Mesenchymal stem cell (in vitro differentiated cells and primary cell): ENCODE measurements at regions not wholly inside any gene's neighbourhood (a gene's known extent, or its start where the extent isn't known, plus 50 kb on each side); places are given as distances from the start of the nearest gene placed in this dataset.

Experiments
- DNase-seq: peaks from one replicate; pipeline ENCODE4 v3.0.0-alpha.2; 2013
- H2AFZ ChIP-seq: one replicate; pipeline ENCODE4 v1.6.1; 2013; ENCODE audit warnings: low read depth, mild to moderate bottlenecking, control low read depth, inconsistent platforms, low read length, moderate library complexity
- H2AK5ac ChIP-seq: 2 replicates; pipeline ENCODE4 v1.6.1; 2013; ENCODE audit warnings: low read length, moderate library complexity, mild to moderate bottlenecking, inconsistent platforms; ENCODE audit not compliant: severe bottlenecking
- H2BK120ac ChIP-seq: one replicate; pipeline ENCODE4 v1.6.1; 2013; ENCODE audit warnings: low read depth, mild to moderate bottlenecking, inconsistent platforms, low read length, moderate library complexity
- H2BK12ac ChIP-seq, 2 experiments: one replicate each; pipeline ENCODE4 v1.6.1; 2013; ENCODE audit warnings: inconsistent platforms in 2 of 2, low read length in 2 of 2, mild to moderate bottlenecking in 2 of 2, moderate library complexity in 2 of 2, control low read depth in 1 of 2
- H2BK15ac ChIP-seq: one replicate; pipeline ENCODE4 v1.6.1; 2013; ENCODE audit warnings: mild to moderate bottlenecking, low read depth, inconsistent platforms; ENCODE audit not compliant: poor library complexity, severe bottlenecking
- H2BK5ac ChIP-seq: 2 replicates; pipeline ENCODE4 v1.6.1; 2013; ENCODE audit warnings: low read depth, mild to moderate bottlenecking, low read length, control low read depth, inconsistent platforms; ENCODE audit not compliant: poor library complexity, severe bottlenecking
- H3K14ac ChIP-seq, 2 experiments: one replicate each; pipeline ENCODE4 v1.6.1; 2013; ENCODE audit warnings: inconsistent platforms in 2 of 2, low read length in 2 of 2, control low read depth in 1 of 2, mild to moderate bottlenecking in 1 of 2, moderate library complexity in 1 of 2
- H3K18ac ChIP-seq, 2 experiments: one replicate each; pipeline ENCODE4 v1.6.1; 2013; ENCODE audit warnings: inconsistent platforms in 2 of 2, low read length in 2 of 2, control low read depth in 1 of 2, low read depth in 1 of 2, mild to moderate bottlenecking in 1 of 2
- H3K23ac ChIP-seq, 2 experiments: one replicate each; pipeline ENCODE4 v1.6.1; 2013; ENCODE audit warnings: inconsistent platforms in 2 of 2, low read length in 2 of 2, mild to moderate bottlenecking in 2 of 2, moderate library complexity in 2 of 2, control low read depth in 1 of 2
- H3K27ac ChIP-seq: 2 replicates; pipeline ENCODE4 v1.5.1; 2013; ENCODE audit warnings: mild to moderate bottlenecking, moderate library complexity, low read length, control low read depth, inconsistent platforms; ENCODE audit not compliant: poor library complexity, severe bottlenecking
- H3K27me3 ChIP-seq, 2 experiments: 2 replicates each; pipeline versions ENCODE4 v1.6.1 to v1.7.0; 2013; ENCODE audit warnings: low read length in 2 of 2, mild to moderate bottlenecking in 2 of 2, moderate library complexity in 2 of 2, control low read depth in 1 of 2, inconsistent platforms in 1 of 2; ENCODE audit not compliant: control insufficient read depth in 1 of 2, insufficient read depth in 1 of 2
- H3K36me3 ChIP-seq, 2 experiments: 2 replicates each; pipeline versions ENCODE4 v1.6.1 to v1.7.0; 2013; ENCODE audit warnings: low read length in 2 of 2, control low read depth in 1 of 2, inconsistent platforms in 1 of 2, low read depth in 1 of 2, mild to moderate bottlenecking in 1 of 2; ENCODE audit not compliant: insufficient read depth in 2 of 2, control insufficient read depth in 1 of 2
- H3K4ac ChIP-seq, 2 experiments: one replicate each; pipeline ENCODE4 v1.6.1; 2013; ENCODE audit warnings: inconsistent platforms in 2 of 2, low read length in 2 of 2, mild to moderate bottlenecking in 2 of 2, moderate library complexity in 2 of 2, control low read depth in 1 of 2, low read depth in 1 of 2
- H3K4me1 ChIP-seq: 2 replicates; pipeline ENCODE4 v1.6.1; 2013; ENCODE audit warnings: low read depth, low read length, control low read depth; ENCODE audit not compliant: control insufficient read depth, insufficient read depth
- H3K4me2 ChIP-seq: 2 replicates; pipeline ENCODE4 v1.6.1; 2013; ENCODE audit warnings: low read length, mild to moderate bottlenecking, inconsistent platforms; ENCODE audit not compliant: poor library complexity, severe bottlenecking
- H3K4me3 ChIP-seq, 2 experiments: 2 replicates each; pipeline versions ENCODE4 v1.5.1 to v1.7.0; 2013; ENCODE audit warnings: low read length in 2 of 2, mild to moderate bottlenecking in 2 of 2, control low read depth in 1 of 2, low read depth in 1 of 2; ENCODE audit not compliant: insufficient read depth in 1 of 2
- H3K79me1 ChIP-seq: replicated peaks from 2 replicates; pipeline ENCODE4 v1.6.1; 2013; ENCODE audit warnings: mild to moderate bottlenecking, control low read depth, low read length, inconsistent platforms; ENCODE audit not compliant: poor library complexity, severe bottlenecking
- H3K9ac ChIP-seq: 2 replicates; pipeline ENCODE4 v1.7.0; 2013; ENCODE audit warnings: mild to moderate bottlenecking, low read length, moderate library complexity
- H3K9me3 ChIP-seq: 2 replicates; pipeline ENCODE4 v1.7.0; 2013; ENCODE audit warnings: mild to moderate bottlenecking, low read length; ENCODE audit not compliant: control insufficient read depth
- H4K8ac ChIP-seq: one replicate; pipeline ENCODE4 v1.6.1; 2013; ENCODE audit warnings: inconsistent platforms, mild to moderate bottlenecking, low read length, moderate library complexity
- H4K91ac ChIP-seq: one replicate; pipeline ENCODE4 v1.6.1; 2013; ENCODE audit warnings: mild to moderate bottlenecking, low read length, inconsistent platforms
- WGBS: methylation state at CpG from one replicate; pipeline ENCODE4 v1.1.7; 2013; ENCODE audit warnings: mixed read lengths; 5-methylcytosine and 5-hydroxymethylcytosine counted together

DNA sequence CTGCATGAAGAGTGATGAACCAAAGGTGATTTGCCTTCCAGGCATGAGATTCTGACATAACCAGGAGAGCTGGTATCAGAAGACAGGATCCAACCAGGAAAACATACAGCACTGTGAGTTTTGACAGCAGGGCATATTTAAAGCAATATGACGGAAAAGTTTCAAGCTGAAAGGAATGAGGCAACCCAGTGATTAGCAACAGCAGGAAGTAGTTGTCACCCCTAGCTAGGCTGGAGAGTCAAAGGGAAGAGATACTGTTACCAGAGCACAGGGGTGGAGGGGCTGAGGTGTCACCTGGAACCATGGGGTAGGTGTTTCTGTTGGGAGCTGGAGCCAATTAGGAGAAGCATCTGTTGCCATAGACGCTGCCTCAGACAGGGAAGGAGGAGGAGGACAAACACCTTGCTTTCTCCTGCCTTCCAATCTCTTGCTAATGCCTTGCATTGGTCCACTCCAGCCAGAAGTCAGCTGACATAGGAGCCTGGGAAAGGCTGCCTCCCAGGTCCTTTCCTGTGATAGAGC, 125.4 kb upstream of the SORCS3 start:
- H3K4ac ChIP-seq = no peak overlapping the region
- 54% methylated on average over 1 of the region's 2 CpGs for WGBS
- no peak overlapping the region for H2BK5ac ChIP-seq
- peaks cover 0 to 41% of the 10 kb centered on the region in 2 experiments for H3K27me3 ChIP-seq
- H3K18ac ChIP-seq = no peak overlapping the region
- DNase-seq = no peak
- H4K91ac ChIP-seq = no peak overlapping the region
- H3K23ac ChIP-seq = no peak overlapping the region
- no peak overlapping the region for H3K14ac ChIP-seq
- no peak overlapping the region for H2BK12ac ChIP-seq
- H2BK15ac ChIP-seq = no peak overlapping the region
- H2AFZ ChIP-seq = no peak overlapping the region
- no peak overlapping the region for H4K8ac ChIP-seq
- H2AK5ac ChIP-seq = no peak overlapping the region
- no peak overlapping the region for H3K4me2 ChIP-seq
- H3K4me1 ChIP-seq = no peaks in the 10 kb centered on the region
- H3K79me1 ChIP-seq = no peaks in the 10 kb centered on the region
- no peak overlapping the region for H3K27ac ChIP-seq
- no peaks in the 10 kb centered on the region for H3K36me3 ChIP-seq
- H3K9ac ChIP-seq = no peak overlapping the region
- no peak overlapping the region for H2BK120ac ChIP-seq
- no peaks in the 10 kb centered on the region for H3K9me3 ChIP-seq
- no peak overlapping the region for H3K4me3 ChIP-seq

- H2BK5ac ChIP-seq = no peak overlapping the region
- H2BK12ac ChIP-seq = no peak overlapping the region
- H3K18ac ChIP-seq = no peak overlapping the region
- no peaks in the 10 kb centered on the region for H3K9me3 ChIP-seq
- no peak overlapping the region for H3K14ac ChIP-seq
- H3K23ac ChIP-seq = no peak overlapping the region
- no peak overlapping the region for H3K27ac ChIP-seq
- no peak overlapping the region for H2BK15ac ChIP-seq
- no peak overlapping the region for H2AK5ac ChIP-seq
- H3K4ac ChIP-seq = no peak overlapping the region
- H3K9ac ChIP-seq = no peak overlapping the region
- WGBS = 100% methylated on average over 1 of the region's 2 CpGs
- H3K79me1 ChIP-seq = no peaks in the 10 kb centered on the region
- no peak for DNase-seq
- H3K4me3 ChIP-seq = no peak overlapping the region
- H4K91ac ChIP-seq = no peak overlapping the region
- peaks cover 0 to 39% of the 10 kb centered on the region in 2 experiments for H3K27me3 ChIP-seq
- H3K36me3 ChIP-seq = no peaks in the 10 kb centered on the region
- H2BK120ac ChIP-seq = no peak overlapping the region
- H2AFZ ChIP-seq = no peak overlapping the region
- H3K4me2 ChIP-seq = no peak overlapping the region
- H3K4me1 ChIP-seq = no peaks in the 10 kb centered on the region
- H4K8ac ChIP-seq = no peak overlapping the region
Measured at GRCh38 chr10:104516986-104517385, 124.1 kb upstream of the SORCS3 start.

DNA sequence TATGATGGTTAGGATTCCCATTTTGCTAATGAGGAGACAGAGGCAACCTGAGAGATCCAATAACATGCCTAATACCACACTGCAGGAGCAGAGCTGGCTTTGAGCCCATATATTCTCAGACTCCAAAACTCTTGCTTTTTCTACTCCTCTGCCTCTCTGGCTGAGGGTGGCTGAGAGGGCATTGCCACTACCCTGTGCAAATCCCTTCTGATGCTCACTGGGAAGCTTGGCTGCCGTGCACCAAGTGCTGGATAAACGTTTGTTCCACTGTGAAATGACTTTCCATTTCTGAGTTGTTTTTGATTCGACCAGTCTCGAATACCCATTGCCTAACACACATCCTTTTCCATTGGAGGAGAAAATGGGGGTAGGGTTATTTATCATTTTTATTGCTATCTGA, 123.1 kb upstream of the SORCS3 start:
- H3K27me3 ChIP-seq = peaks cover 0 to 42% of the 10 kb centered on the region in 2 experiments
- H2BK120ac ChIP-seq = no peak overlapping the region
- no peak overlapping the region for H3K14ac ChIP-seq
- no peak overlapping the region for H3K4me3 ChIP-seq
- H2BK15ac ChIP-seq = no peak overlapping the region
- no peak overlapping the region for H2BK5ac ChIP-seq
- no peak overlapping the region for H3K18ac ChIP-seq
- H3K9me3 ChIP-seq = no peaks in the 10 kb centered on the region
- no peaks in the 10 kb centered on the region for H3K36me3 ChIP-seq
- no peak overlapping the region for H2AK5ac ChIP-seq
- no peak overlapping the region for H4K8ac ChIP-seq
- H3K4me1 ChIP-seq = no peaks in the 10 kb centered on the region
- H2AFZ ChIP-seq = no peak overlapping the region
- no peak overlapping the region for H3K27ac ChIP-seq
- no peaks in the 10 kb centered on the region for H3K79me1 ChIP-seq
- no peak overlapping the region for H3K23ac ChIP-seq
- 68% methylated on average over 2 of the region's 4 CpGs for WGBS
- H2BK12ac ChIP-seq = no peak overlapping the region
- H3K4ac ChIP-seq = no peak overlapping the region
- no peak overlapping the region for H3K4me2 ChIP-seq
- DNase-seq = no peak
- no peak overlapping the region for H4K91ac ChIP-seq
- no peak overlapping the region for H3K9ac ChIP-seq

- no peak overlapping the region for H3K23ac ChIP-seq
- 57% methylated on average over 6 of the region's 6 CpGs for WGBS
- no peak overlapping the region for H3K18ac ChIP-seq
- no peak overlapping the region for H4K91ac ChIP-seq
- H2BK120ac ChIP-seq = no peak overlapping the region
- H2BK12ac ChIP-seq = no peak overlapping the region
- H3K9ac ChIP-seq = no peak overlapping the region
- no peaks in the 10 kb centered on the region for H3K36me3 ChIP-seq
- no peak overlapping the region for H2BK15ac ChIP-seq
- H3K4me2 ChIP-seq = no peak overlapping the region
- H3K27ac ChIP-seq = no peak overlapping the region
- no peak overlapping the region for H3K4me3 ChIP-seq
- H3K4me1 ChIP-seq = no peaks in the 10 kb centered on the region
- no peak overlapping the region for H3K14ac ChIP-seq
- no peaks in the 10 kb centered on the region for H3K79me1 ChIP-seq
- H2AFZ ChIP-seq = no peak overlapping the region
- H3K9me3 ChIP-seq = no peaks in the 10 kb centered on the region
- no peak overlapping the region for H4K8ac ChIP-seq
- peaks cover 0 to 42% of the 10 kb centered on the region in 2 experiments for H3K27me3 ChIP-seq
- H2AK5ac ChIP-seq = no peak overlapping the region
- no peak overlapping the region for H3K4ac ChIP-seq
- no peak overlapping the region for H2BK5ac ChIP-seq
- DNase-seq = no peak
Measured at GRCh38 chr10:104518891-104519290, 122.2 kb upstream of the SORCS3 start.
